ENCODE measurements at regions not wholly inside any gene's neighbourhood (a gene's known extent, or its start where the extent isn't known, plus 50 kb on each side); places are given as distances from the start of the nearest gene placed in this dataset.

- no peak for TF ChIP-seq EZH2phosphoT487 (IDR thresholded peaks at IDR 0.05; ENCODE audit: insufficient read depth, low read depth)
- no peak for TF ChIP-seq EZH2 (IDR thresholded peaks at IDR 0.05; ENCODE audit: insufficient read depth, poor library complexity, severe bottlenecking)
Observed at GRCh38 chr5:124457101-124457500, 289.3 kb downstream of the ZNF608 start.
